HepG2 (cell line): ENCODE measurements at regions not wholly inside any gene's neighbourhood (a gene's known extent, or its start where the extent isn't known, plus 50 kb on each side); places are given as distances from the start of the nearest gene placed in this dataset.
A peak's percentile ranks its signal among the peaks of the same experiment; 100 is the strongest.

Experiments used
- ATAC-seq: fragments of 200-7000 bp; cut with Tn5 transposase; 3 replicates; pipeline ENCODE4 v1.9.1; 2020; ENCODE audit warnings: mild to moderate bottlenecking, moderate library complexity
- BruUV-seq: library from RNA; stranded (reverse); fragments of 400-500 nt; replicated peaks from 2 replicates; lab custom pipeline; 2021; lab: Mats Ljungman, UMichigan
- CTCF ChIA-PET: fragments of 300-600 bp; formaldehyde crosslinking; extraction: SDS; loops from one replicate; lab custom pipeline; 2021; ENCODE audit warnings: low total read pairs, inconsistent platforms, low intra/inter-chr PET ratio; lab: Yijun Ruan, JAX
- POLR2A ChIA-PET: fragments of 350-600 bp; sonication (Branson Sonifier 250); formaldehyde crosslinking; loops from one replicate; lab custom pipeline; 2020; ENCODE audit warnings: antibody characterized with exemption, inconsistent platforms; lab: Yijun Ruan, JAX
- DNase-seq: peaks from one replicate; pipeline ENCODE4 v3.0.0-alpha.2; 2015; ENCODE audit warnings: low spot score
- FAIRE-seq: peaks from 3 replicates; lab custom pipeline; 2011; peaks lifted over from hg19 to GRCh38; lab: Jason Lieb, UNC
- H2AFZ ChIP-seq: one replicate; pipeline ENCODE4 v1.6.1; 2011; ENCODE audit warnings: low read length, inconsistent platforms
- H3K27ac ChIP-seq: fragments of 300-600 bp; 3 replicates; pipeline ENCODE4 v1.8.0; 2011; ENCODE audit warnings: mixed run types, mild to moderate bottlenecking, mixed read lengths, low read length, inconsistent platforms; ENCODE audit not compliant: insufficient read depth; ENCODE audit errors: extremely low read length
- H3K27me3 ChIP-seq, 2 experiments: fragments of 200-600 bp in 1 of 2; 2 replicates in 1 of 2; 3 replicates in 1 of 2; pipeline versions ENCODE4 v1.6.0 to v1.8.0; 2011; ENCODE audit warnings: low read length in 2 of 2, mild to moderate bottlenecking in 2 of 2, moderate library complexity in 2 of 2, inconsistent platforms in 1 of 2; ENCODE audit not compliant: insufficient read depth in 2 of 2, control insufficient read depth in 1 of 2
- H3K36me3 ChIP-seq, 2 experiments: fragments of 200-600 bp in 1 of 2; replicated peaks in 1 of 2; 2 replicates in 1 of 2; 3 replicates in 1 of 2; pipeline versions ENCODE4 v1.5.1 to v1.8.0; 2011; ENCODE audit warnings: low read length in 2 of 2, inconsistent platforms in 1 of 2; ENCODE audit not compliant: insufficient read depth in 2 of 2, control insufficient read depth in 1 of 2
- H3K4me1 ChIP-seq: 2 replicates; pipeline ENCODE4 v1.5.1; 2012; ENCODE audit warnings: low read length, inconsistent platforms; ENCODE audit not compliant: insufficient read depth
- H3K4me2 ChIP-seq: 2 replicates; pipeline ENCODE4 v1.6.0; 2011; ENCODE audit warnings: low read depth, low read length, inconsistent platforms
- H3K4me3 ChIP-seq, 3 experiments: fragments of 200-600 bp in 1 of 3; sonication (generic), shearing (Covaris generic) in 1 of 3; replicated peaks in 1 of 3; 2 replicates each; pipeline ENCODE4 v1.5.1; 2011 to 2016; ENCODE audit warnings: low read length in 3 of 3, inconsistent platforms in 2 of 3, low read depth in 2 of 3, mild to moderate bottlenecking in 2 of 3, control low read depth in 1 of 3, mixed read lengths in 1 of 3; ENCODE audit not compliant: insufficient read depth in 1 of 3
- H3K79me2 ChIP-seq: one replicate; pipeline ENCODE4 v1.6.1; 2011; ENCODE audit warnings: low read length, inconsistent platforms; ENCODE audit not compliant: insufficient read depth
- H3K9ac ChIP-seq: 2 replicates; pipeline ENCODE4 v1.6.0; 2011; ENCODE audit warnings: mild to moderate bottlenecking, low read depth, low read length, inconsistent platforms; ENCODE audit not compliant: insufficient read depth
- H3K9me3 ChIP-seq: 2 replicates; pipeline ENCODE4 v1.5.1; 2012; ENCODE audit warnings: mild to moderate bottlenecking, low read length
- H4K20me1 ChIP-seq: 2 replicates; pipeline ENCODE4 v1.6.0; 2011; ENCODE audit warnings: inconsistent platforms, mild to moderate bottlenecking, low read length, moderate library complexity; ENCODE audit not compliant: insufficient read depth
- ATF3 ChIP-seq: sonication (generic); formaldehyde crosslinking; IDR thresholded peaks from 2 replicates; pipeline ENCODE4 v1.4.0; 2020; ENCODE audit warnings: missing genetic modification reagents
- CEBPB ChIP-seq: IDR thresholded peaks from 2 replicates; pipeline ENCODE4 v1.6.1; 2011; ENCODE audit warnings: low read depth, low read length, improper control_type of control experiment, borderline replicate concordance
- TEAD2 ChIP-seq: sonication (generic); formaldehyde crosslinking; IDR thresholded peaks from 2 replicates; pipeline ENCODE4 v1.9.0; 2021; ENCODE audit warnings: missing genetic modification reagents
- WGBS: methylation state at CpG from one replicate; pipeline ENCODE4 v1.1.6; 2017; ENCODE audit warnings: low lambda C conversion rate; 5-methylcytosine and 5-hydroxymethylcytosine counted together
- in situ Hi-C: cut with HindIII; loops from 2 replicates; pipeline ENCODE4 v1.10.0; 2017; ENCODE audit warnings: low pct_unique_long_range_greater_than_20kb; ENCODE audit not compliant: extremely low pct_ligation_motif_present
- intact Hi-C: fragments of 100-400 bp; cut with micrococcal nuclease; formaldehyde crosslinking; loops from one replicate; pipeline ENCODE4 v1.10.0; 2022; ENCODE audit not compliant: unreplicated experiment

- 72% methylated on average over 2 of the region's 2 CpGs for WGBS
- Histone ChIP-seq H3K9ac (no peak overlapping the region), H3K4me1 (no peaks in the 10 kb centered on the region)
Observed at GRCh38 chr3:152113992-152114651, 154.6 kb upstream of the MBNL1 start.

GRCh38 chr3:152120601-152121269, 148.0 kb upstream of the MBNL1 start:
- Histone ChIP-seq H3K4me1 (no peaks in the 10 kb centered on the region), H3K27me3 (no peaks in the 10 kb centered on the region), H3K9ac (no peak overlapping the region), H3K27ac (no peak overlapping the region), H4K20me1 (no peaks in the 10 kb centered on the region), H3K79me2 (no peaks in the 10 kb centered on the region), H3K4me3 (no peak overlapping the region), H3K4me2 (no peak overlapping the region), H3K9me3 (no peaks in the 10 kb centered on the region), H3K36me3 (no peaks in the 10 kb centered on the region), H2AFZ (no peak overlapping the region)
- BruUV-seq, result no TSS peak
- no peak for DNase-seq
- CTCF ChIA-PET, result no interaction called here
- no peak for ATAC-seq
- TF ChIP-seq TEAD2 (CRISPR knock-in tag), result no peak
- FAIRE-seq, result no peak
- WGBS, result 38% methylated on average over 2 of the region's 2 CpGs
- in situ Hi-C loops, result no loop called here
- POLR2A ChIA-PET, result no interaction called here
- intact Hi-C loops, result no loop called here

More at GRCh38 chr3:152113992-152114651, 154.6 kb upstream of the MBNL1 start:
- Histone ChIP-seq H3K27me3 (no peaks in the 10 kb centered on the region), H3K9me3 (no peaks in the 10 kb centered on the region), H3K36me3 (no peaks in the 10 kb centered on the region), H3K4me2 (no peak overlapping the region), H4K20me1 (no peaks in the 10 kb centered on the region), H3K27ac (no peak overlapping the region), H3K79me2 (no peaks in the 10 kb centered on the region), H2AFZ (no peak overlapping the region), H3K4me3 (no peak overlapping the region)
- ATAC-seq, result no peak
- ChIA-PET CTCF (no interaction called here), POLR2A (no interaction called here)
- FAIRE-seq, result no peak
- TF ChIP-seq CEBPB, result peak; percentile 33; the same call in 1 of the 2 replicates
- no peak for TF ChIP-seq ATF3 (CRISPR knock-in tag)
- DNase-seq, result no peak
- intact Hi-C loops (no loop called here), in situ Hi-C loops (no loop called here)
- no TSS peak for BruUV-seq
